ENCODE measurements at regions not wholly inside any gene's neighbourhood (a gene's known extent, or its start where the extent isn't known, plus 50 kb on each side); places are given as distances from the start of the nearest gene placed in this dataset.
"Not testable (repeated sequence)": the region's sequence is repeated elsewhere in the genome, so short reads cannot be mapped to it uniquely, and the experiment has no call there.

DNA sequence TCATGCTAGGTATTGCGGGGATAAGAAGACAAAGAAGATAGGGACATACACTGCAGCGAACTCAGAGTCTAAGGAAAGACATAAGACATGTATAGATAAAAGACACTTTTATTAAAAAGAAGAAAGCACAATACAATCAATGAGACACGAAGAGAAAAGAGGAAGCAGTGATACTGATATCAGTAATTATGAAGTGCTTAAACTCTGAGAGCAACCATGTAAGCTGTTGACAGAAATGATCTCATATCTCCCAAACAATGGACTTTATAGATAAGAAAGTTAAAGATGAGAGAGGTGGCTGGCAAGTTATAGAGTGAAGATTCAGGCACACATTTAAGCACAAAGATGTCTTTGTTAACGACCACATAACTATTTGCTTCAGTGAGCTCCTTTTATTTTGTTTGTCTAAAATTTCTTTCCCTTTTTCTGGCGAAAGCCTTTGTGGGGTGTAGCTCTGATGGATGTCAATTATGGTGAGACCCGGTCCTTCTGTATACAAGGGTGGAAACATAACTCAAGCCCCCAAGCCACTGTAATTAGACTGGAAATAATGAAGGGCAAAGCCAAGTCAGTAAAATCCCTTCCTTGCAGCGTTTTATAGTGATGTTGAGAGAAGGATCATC is 818.0 kb upstream of the SLC10A2 start:
- H3K27me3 Mint-ChIP-seq = no peaks in the 10 kb centered on the region
- DNase-seq = no peak
- H3K4me1 Mint-ChIP-seq = no peaks in the 10 kb centered on the region
- peaks cover 5 to 12% of the 10 kb centered on the region in 2 donors for H3K9me3 Mint-ChIP-seq
- no peak overlapping the region for H3K27ac Mint-ChIP-seq
- H3K4me3 Mint-ChIP-seq = no peak overlapping the region
- no peak for ATAC-seq

GRCh38 chr13:103883698-103884097 is 817.5 kb upstream of the SLC10A2 start:
- H3K4me3 Mint-ChIP-seq = no peak overlapping the region
- no peak for ATAC-seq
- DNase-seq = no peak
- peaks cover 5 to 12% of the 10 kb centered on the region in 2 donors for H3K9me3 Mint-ChIP-seq
- H3K27me3 Mint-ChIP-seq = no peaks in the 10 kb centered on the region
- no peak overlapping the region for H3K27ac Mint-ChIP-seq
- H3K4me1 Mint-ChIP-seq = no peaks in the 10 kb centered on the region

GRCh38 chr13:103883164-103883563 is 816.9 kb upstream of the SLC10A2 start:
- DNase-seq (no peak), ATAC-seq (no peak)
- no peak overlapping the region for H3K4me3 Mint-ChIP-seq
- H3K27ac Mint-ChIP-seq = no peak overlapping the region
- no peaks in the 10 kb centered on the region for H3K4me1 Mint-ChIP-seq
- H3K9me3 Mint-ChIP-seq = peaks cover 7 to 12% of the 10 kb centered on the region in 2 donors
- no peaks in the 10 kb centered on the region for H3K27me3 Mint-ChIP-seq

DNA sequence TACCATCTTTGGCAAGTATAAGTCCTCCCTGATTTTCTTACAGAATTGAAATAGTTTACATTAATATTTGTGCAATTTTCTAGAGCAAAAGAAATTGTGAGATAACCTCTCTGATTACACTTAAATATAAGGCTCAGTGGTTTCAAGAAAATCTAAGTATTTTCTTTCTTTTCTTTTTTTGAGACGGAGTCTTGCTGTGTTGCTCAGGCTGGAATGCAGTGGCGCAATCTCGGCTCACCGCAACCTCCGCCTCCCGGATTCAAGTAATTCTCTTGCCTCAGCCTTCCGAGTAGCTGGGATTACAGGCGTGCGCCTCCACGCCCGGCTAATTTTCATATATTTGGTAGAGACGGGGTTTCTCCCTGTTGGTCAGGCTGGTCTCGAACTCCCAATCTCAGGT is 813.9 kb upstream of the SLC10A2 start:
- not testable (repeated sequence) for DNase-seq, H3K4me1 Mint-ChIP-seq, H3K4me3 Mint-ChIP-seq, ATAC-seq, H3K27ac Mint-ChIP-seq, H3K27me3 Mint-ChIP-seq
- H3K9me3 Mint-ChIP-seq = peaks cover 3 to 12% of the 10 kb centered on the region in 2 donors

- H3K27ac Mint-ChIP-seq = no peak overlapping the region
- ATAC-seq = no peak
- no peaks in the 10 kb centered on the region for H3K4me1 Mint-ChIP-seq
- DNase-seq = no peak
- H3K27me3 Mint-ChIP-seq = no peaks in the 10 kb centered on the region
- H3K9me3 Mint-ChIP-seq = peaks cover 5 to 8% of the 10 kb centered on the region in 2 donors
- H3K4me3 Mint-ChIP-seq = no peak overlapping the region
These were observed 812.8 kb upstream of the SLC10A2 start for GRCh38 chr13:103878891-103879605.

DNA sequence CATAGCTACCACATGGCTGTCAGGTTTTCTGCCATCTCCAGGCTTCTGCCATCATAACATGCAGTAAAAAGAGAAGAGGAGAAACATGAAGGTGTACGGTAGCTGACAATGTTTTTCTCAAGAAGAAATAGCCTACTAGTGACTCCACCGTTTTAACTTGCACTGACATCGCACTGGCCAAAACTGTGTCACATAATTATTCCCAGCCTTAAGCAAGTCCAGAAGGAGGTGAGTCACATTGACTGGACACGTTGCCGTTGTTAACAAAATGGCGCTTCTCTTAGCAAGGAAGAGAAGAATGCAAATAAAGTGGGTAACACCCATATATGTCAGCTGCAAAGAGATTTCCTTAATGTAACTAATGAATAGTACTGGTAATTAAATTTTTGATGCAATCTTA is 810.4 kb upstream of the SLC10A2 start:
- ATAC-seq (no peak), DNase-seq (no peak)
- H3K27me3 Mint-ChIP-seq = no peaks in the 10 kb centered on the region
- H3K4me3 Mint-ChIP-seq = no peak overlapping the region
- peaks cover 0 to 8% of the 10 kb centered on the region in 2 donors for H3K9me3 Mint-ChIP-seq
- no peaks in the 10 kb centered on the region for H3K4me1 Mint-ChIP-seq
- H3K27ac Mint-ChIP-seq = no peak overlapping the region

DNA sequence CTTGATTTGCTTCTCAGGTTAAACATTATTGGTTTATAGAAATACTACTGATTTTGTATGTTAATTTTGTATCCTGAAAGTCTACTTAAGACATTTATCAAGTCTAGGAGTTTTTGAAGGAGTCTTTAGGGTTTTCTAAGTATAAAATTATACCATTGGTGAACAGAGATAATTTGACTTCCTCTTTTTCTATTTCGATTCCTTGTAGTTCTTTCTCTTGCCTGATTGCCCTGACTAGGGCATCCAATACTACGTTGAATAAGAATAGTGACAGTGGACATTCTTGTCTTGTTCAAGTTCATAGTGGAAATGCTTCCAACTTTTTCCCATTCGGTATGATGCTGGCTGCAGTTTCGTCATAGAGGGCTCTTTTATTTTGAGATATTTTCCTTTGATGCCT is 807.5 kb upstream of the SLC10A2 start:
- Mint-ChIP-seq H3K4me3 (no peak overlapping the region), H3K4me1 (no peaks in the 10 kb centered on the region), H3K27ac (no peak overlapping the region), H3K9me3 (peaks cover 0 to 8% of the 10 kb centered on the region in 2 donors), H3K27me3 (no peaks in the 10 kb centered on the region)
- no peak for DNase-seq
- no peak for ATAC-seq

DNA sequence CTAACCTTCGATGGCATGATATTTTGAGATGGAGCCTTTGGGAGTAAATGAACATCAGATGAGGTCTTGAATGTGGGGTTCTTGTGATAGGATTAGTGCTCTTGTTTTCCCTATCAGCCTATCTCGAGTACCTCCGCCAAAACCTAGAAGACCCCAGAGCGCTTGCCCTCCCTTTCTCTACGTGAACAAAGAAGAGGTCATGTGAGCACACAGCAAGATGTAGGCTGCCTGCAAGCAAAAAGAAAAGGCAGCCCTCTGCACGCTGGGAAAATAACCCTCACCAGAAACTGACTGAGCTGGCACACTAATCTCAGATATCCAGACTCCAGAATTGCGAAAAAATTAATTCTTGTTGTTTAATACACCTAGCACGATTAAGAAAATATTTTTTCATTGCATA is 799.8 kb upstream of the SLC10A2 start:
- H3K4me3 Mint-ChIP-seq = no peak overlapping the region
- H3K27me3 Mint-ChIP-seq = no peaks in the 10 kb centered on the region
- no peaks in the 10 kb centered on the region for H3K4me1 Mint-ChIP-seq
- DNase-seq (no peak), ATAC-seq (no peak)
- H3K27ac Mint-ChIP-seq = no peak overlapping the region
- peaks cover 0 to 8% of the 10 kb centered on the region in 2 donors for H3K9me3 Mint-ChIP-seq

- H3K9me3 Mint-ChIP-seq = peaks cover 0 to 10% of the 10 kb centered on the region in 2 donors
- H3K4me1 Mint-ChIP-seq = no peaks in the 10 kb centered on the region
- no peak overlapping the region for H3K27ac Mint-ChIP-seq
- H3K4me3 Mint-ChIP-seq = no peak overlapping the region
- no peak for DNase-seq
- H3K27me3 Mint-ChIP-seq = no peaks in the 10 kb centered on the region
- no peak for ATAC-seq
These were observed 796.3 kb upstream of the SLC10A2 start for GRCh38 chr13:103862525-103862924.

DNA sequence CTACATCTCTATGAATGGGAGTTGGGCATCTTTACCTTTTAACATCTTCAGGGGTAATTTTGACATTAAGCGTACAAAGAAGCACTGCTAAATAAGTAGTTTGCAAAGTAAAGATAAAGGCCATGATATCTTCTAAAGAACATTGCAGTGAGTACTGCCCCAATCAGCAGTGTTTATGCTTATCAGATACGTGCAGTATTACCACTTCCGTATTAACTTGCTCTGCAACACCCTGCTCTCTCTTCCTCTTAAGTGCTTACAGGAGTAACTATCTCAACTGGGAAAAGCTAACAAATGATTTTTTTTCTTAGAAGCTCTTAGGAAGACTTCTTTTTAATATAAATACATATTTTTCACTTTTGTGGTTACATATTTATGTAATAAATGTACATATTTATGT is 793.7 kb upstream of the SLC10A2 start:
- Mint-ChIP-seq H3K27me3 (no peaks in the 10 kb centered on the region), H3K27ac (no peak overlapping the region), H3K4me3 (no peak overlapping the region), H3K4me1 (no peaks in the 10 kb centered on the region), H3K9me3 (peaks cover 0 to 10% of the 10 kb centered on the region in 2 donors)
- DNase-seq (no peak), ATAC-seq (no peak)

DNA sequence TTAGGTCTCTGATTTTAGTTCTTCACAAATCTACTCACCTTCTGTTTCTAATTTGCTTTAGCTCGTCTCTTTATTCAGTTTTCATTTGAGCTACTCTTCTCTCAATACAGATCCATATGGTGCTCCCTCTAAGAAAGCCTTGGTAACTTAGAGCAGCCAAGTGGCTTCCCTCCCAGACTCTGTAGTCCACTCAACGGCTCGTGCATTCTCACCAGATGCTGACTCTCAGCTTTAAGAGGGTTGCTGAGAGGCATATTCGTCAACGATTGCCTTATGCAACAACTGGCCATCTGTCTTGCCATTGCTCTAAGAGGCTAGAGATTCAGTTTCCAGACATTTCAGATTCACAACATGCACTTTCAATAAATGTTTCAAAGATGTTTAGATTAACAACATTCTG is 785.8 kb upstream of the SLC10A2 start:
- no peaks in the 10 kb centered on the region for H3K27me3 Mint-ChIP-seq
- H3K4me1 Mint-ChIP-seq = no peaks in the 10 kb centered on the region
- ATAC-seq (no peak), DNase-seq (no peak)
- no peak overlapping the region for H3K4me3 Mint-ChIP-seq
- H3K9me3 Mint-ChIP-seq = peaks cover 0 to 5% of the 10 kb centered on the region in 2 donors
- H3K27ac Mint-ChIP-seq = no peak overlapping the region

DNA sequence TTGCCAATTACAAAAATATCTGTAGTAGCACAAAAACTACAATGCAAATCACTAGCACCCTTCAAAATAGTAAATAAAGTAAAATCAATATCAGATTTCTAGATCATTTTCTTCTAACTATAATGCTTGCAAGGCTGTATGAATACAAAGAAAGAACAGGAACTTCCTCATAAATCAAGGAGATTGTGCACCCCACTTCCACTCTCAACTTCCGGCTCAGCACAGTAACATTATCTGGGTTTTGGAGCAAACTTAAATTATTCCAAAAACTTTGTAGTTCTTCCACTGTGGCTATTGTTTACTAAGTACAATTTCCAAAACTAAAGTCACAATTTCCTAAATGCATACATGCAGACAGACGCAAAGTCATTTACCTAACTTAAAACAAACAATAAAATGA is 778.3 kb upstream of the SLC10A2 start:
- no peaks in the 10 kb centered on the region for H3K27me3 Mint-ChIP-seq
- H3K9me3 Mint-ChIP-seq = no peaks in the 10 kb centered on the region
- DNase-seq (no peak), ATAC-seq (no peak)
- no peak overlapping the region for H3K27ac Mint-ChIP-seq
- no peaks in the 10 kb centered on the region for H3K4me1 Mint-ChIP-seq
- no peak overlapping the region for H3K4me3 Mint-ChIP-seq

DNA sequence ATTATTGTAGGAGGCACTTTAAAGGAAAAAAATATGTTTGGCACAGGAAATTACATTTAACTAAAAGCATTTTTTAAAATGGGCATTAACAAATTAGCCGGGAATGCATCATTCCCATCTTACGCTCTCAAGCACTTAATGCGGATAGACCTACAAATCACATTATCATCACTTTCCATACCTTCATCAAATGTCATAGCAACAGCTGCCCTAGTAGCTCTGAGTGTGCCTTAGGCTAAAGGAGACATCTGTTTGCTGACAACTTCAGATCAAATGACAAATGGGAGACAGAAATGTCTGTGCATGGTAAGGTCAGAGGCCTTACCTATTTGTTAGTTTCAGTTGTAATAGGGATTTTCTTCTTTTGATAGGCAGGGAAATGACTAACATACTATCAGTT is 773.2 kb upstream of the SLC10A2 start:
- H3K4me3 Mint-ChIP-seq = no peak overlapping the region
- H3K4me1 Mint-ChIP-seq = no peaks in the 10 kb centered on the region
- H3K27me3 Mint-ChIP-seq = no peaks in the 10 kb centered on the region
- no peak for ATAC-seq
- no peak for DNase-seq
- no peak overlapping the region for H3K27ac Mint-ChIP-seq
- H3K9me3 Mint-ChIP-seq = no peaks in the 10 kb centered on the region

DNA sequence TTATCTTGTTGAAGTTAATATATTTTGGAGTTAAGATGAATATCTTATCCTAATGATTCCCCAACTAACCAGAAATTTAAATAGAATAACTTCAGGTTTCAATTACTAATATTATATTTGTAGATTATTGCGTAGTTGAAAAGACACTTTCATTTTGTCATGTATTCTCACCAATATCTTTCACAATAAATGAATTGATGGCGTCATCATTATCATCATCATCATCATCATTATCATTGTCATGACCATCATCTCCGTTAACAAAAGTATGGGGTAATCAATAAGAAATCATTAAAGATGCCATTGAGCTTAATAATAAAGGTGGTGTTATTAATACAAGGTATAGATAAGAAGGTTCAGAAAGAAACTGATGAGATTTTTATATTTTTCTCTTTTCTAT is 768.8 kb upstream of the SLC10A2 start:
- Mint-ChIP-seq H3K4me3 (no peak overlapping the region), H3K4me1 (no peaks in the 10 kb centered on the region)
- no peak for ATAC-seq

DNA sequence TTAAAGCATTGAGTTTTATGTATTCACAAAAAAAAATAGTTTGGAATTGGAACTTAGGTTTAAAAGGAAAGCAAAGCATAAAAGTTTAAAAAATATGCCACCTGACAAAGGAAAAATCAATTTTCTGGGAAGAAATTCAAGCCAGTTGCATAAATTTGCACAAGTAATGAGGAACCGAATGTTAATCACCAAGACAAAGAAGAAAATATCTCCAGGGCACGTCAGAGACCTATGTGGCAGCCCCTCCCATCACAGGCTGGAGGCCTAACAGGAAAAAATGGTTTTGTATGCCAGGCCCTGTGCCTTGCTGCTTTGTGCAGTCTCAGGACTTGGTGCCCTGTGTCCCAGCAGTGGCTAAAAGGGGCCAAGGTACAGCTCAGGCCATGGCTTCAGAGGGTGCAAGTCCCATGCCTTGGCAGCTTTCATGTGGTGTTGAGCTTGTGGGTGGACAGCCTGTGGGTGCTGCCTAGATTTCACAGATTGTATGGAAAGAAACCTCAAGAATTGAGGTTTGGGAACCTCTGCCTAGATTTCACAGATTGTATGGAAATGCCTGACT is 767.2 kb upstream of the SLC10A2 start:
- ATAC-seq (no peak), DNase-seq (no peak)
- Mint-ChIP-seq H3K27ac (no peak overlapping the region), H3K4me1 (no peaks in the 10 kb centered on the region), H3K4me3 (no peak overlapping the region), H3K27me3 (no peaks in the 10 kb centered on the region), H3K9me3 (peaks cover 7 to 19% of the 10 kb centered on the region in 2 donors)

More for the DNA sequence above, 768.8 kb upstream of the SLC10A2 start:
- Mint-ChIP-seq H3K27me3 (no peaks in the 10 kb centered on the region), H3K27ac (no peak overlapping the region), H3K9me3 (peaks cover 7 to 19% of the 10 kb centered on the region in 2 donors)
- no peak for DNase-seq

- H3K9me3 Mint-ChIP-seq = peaks cover 16 to 18% of the 10 kb centered on the region in 2 donors
- no peaks in the 10 kb centered on the region for H3K27me3 Mint-ChIP-seq
- H3K27ac Mint-ChIP-seq = no peak overlapping the region
- ATAC-seq (no peak), DNase-seq (no peak)
- no peaks in the 10 kb centered on the region for H3K4me1 Mint-ChIP-seq
- no peak overlapping the region for H3K4me3 Mint-ChIP-seq
These were observed 749.4 kb upstream of the SLC10A2 start for GRCh38 chr13:103815619-103816018.

All from stimulated activated naive CD8-positive, alpha-beta T cell treated with anti-CD3 and anti-CD28 coated beads, Interleukin-15, amount 100 ng/mL, for 72 hours (primary cell).